GM19467 (cell line): ENCODE measurements at regions not wholly inside any gene's neighbourhood (a gene's known extent, or its start where the extent isn't known, plus 50 kb on each side); places are given as distances from the start of the nearest gene placed in this dataset.
A peak's percentile ranks its signal among the peaks of the same experiment; 100 is the strongest.

Experiments used
- ATAC-seq: cut with Tn5 transposase; IDR thresholded peaks from one replicate; pipeline ENCODE4 v1.9.1; 2021; ENCODE audit warnings: mild to moderate bottlenecking, moderate library complexity; ENCODE audit not compliant: unreplicated experiment

DNA sequence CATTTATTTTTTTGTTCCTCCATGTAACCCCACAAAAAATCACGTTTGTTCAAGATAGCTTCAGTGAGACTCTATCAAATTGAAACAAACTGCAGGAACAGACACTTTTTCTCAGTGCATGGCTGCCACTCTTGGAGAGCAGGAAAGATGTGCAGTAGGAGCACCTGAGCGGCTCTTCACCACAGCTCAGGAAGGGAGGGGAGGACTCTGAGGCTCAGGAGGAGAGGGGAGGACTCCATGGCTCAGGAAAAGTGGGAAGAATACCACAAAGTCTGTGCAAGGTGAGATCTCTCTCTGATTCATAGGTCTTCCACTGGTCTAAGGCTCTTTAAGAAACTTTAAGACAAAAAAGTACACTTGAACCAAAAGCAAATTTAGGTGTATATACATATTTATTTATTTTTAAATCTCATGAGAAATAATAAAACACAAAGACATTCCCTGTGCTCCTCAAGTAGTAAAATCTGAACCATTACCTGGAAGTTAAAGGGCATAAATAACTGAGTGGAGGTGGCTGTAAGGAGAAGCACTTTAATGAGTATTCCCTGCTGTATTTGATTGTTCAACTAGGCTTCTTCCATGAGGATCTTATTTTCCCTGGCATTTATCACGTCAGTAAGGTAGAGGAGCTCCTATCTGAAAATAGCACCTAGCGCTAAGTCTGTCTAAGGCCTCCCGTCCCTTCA is 69.2 kb upstream of the CCN6 start:
- no peak for ATAC-seq

- no peak for ATAC-seq
Observed at GRCh38 chr6:111985202-111985731, 68.6 kb upstream of the CCN6 start.

DNA sequence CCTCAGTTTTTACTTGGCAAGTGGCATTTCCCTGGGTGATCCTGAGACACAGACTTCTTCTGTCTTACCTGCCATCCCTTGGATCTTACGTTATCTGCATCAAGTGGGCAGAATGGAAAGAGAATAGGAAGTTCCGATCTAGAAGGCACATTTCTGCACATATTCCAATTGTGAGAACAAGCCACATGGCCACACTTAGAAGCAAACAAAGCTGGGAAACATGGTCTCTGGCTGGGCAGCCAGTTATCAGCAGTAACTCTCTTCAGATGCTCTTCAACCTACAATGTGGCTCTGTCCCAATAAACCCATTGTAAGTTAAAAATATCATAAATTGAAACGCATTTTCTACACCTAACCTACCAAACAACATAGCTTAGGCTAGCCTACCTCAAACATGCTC is 67.3 kb upstream of the CCN6 start:
- ATAC-seq: no peak

DNA sequence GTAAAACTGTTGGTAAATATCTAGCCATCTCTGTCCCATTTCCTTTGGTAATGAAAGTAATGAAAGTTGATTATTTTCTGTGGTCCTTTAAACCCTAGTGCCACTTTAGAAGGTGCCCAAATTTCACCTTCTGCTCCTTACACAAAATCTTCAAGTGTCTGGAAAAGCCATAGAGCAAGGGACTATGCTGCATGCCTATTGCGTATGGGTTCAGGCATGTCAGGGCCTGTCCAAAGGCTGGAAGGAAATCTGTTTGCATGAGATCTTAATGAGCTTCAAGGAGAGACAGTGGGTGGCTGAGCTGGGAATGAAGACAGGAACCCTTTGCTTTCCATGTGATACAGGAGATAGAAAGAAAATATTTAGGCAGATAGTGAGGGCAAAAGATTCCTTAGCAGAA is 66.6 kb upstream of the CCN6 start:
- no peak for ATAC-seq

DNA sequence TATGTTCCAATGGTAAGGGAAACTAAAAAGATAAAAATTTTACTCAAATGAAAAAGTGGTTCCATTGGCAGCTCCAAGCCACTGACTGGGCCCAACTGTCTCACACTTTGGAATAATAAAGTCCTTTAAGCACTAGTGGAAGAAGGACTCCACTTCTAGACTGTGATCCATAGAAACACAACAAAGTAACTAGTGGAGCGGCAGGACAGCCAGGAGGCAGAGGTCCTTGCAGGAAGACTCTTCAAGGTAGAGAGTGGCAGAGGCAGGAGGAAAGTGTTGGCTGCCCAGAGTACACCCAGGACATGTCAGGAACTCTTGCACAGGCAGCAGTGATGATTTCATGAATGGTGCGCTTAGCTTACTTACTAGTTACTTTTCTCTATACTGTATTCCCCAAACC is 65.0 kb upstream of the CCN6 start:
- no peak for ATAC-seq

DNA sequence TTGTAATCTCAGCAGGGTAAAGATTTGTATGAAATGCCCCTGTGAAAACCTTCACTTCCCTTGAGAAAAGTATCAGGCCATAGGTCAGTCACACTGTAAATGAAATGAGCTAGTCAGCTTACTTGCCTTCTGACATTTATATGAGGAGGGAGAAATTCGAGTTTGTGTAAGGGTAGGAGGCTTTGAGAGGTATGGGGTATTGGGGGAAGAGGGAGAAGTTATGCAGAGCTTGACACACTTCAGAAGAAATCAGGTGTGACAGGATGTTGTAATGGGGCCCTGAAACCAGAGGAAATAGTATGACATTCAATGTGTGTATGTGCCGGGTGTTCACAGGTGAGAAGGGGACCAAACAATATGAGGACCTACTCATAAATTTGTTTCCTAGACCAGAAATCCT is 64.2 kb upstream of the CCN6 start:
- ATAC-seq: no peak

- ATAC-seq: no peak
Observed at GRCh38 chr6:111990214-111990613, 63.7 kb upstream of the CCN6 start.

DNA sequence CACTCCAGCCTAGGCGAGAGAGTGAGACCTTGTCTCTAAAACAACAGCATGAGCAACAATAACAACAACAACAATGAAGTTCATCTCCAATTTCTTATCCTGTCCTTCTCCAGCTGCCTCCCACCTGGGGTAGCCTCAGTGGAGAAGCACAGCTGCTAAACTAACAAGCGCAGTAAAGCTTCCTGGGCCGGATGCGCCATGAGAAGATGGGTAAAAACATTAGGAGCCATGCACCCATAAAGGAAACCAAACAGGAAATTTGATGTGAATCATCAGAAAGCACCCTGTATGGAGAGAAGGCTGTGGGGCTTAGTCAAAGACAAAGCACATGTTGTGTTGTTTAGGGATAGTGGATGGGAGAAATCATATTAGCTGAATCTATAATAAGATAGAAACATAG is 61.1 kb upstream of the CCN6 start:
- ATAC-seq: peak; percentile 41

DNA sequence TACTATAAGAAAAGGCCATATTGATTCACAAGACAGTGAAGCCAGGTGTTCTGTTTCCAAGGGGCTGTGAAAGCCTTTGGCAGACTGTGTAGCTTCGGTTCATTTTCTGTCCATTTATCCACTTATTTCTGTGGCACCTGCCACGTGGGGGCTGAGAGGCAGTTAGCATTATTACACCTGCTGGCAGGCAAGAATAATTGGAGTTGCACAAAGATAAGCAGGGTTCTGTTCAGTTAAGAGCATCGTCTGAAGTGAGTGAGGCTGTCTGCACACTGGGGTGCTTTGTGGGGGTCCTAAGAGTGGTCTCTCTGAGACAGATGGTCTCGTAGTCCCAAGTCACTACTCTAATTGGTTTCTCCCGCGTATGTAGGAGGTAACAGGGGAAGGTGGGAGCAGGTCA is 60.6 kb upstream of the CCN6 start:
- ATAC-seq: no peak

DNA sequence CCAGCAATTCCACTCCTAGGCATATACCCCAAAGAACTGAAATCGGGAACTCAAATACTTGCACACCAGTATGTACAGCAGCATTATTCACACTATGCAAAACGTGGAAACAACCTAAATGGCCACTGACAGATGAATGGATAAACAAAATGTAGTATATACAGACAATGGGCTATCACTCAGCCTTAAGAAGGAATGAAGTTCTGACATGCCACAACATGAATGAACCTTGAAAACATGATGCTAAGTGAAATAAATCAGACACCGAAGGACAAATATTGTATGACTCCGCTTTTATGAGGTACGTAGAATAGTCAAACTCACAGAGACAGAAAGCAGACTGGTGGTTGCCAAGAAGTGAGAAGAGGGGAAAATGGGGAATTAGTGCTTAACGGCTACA is 59.1 kb upstream of the CCN6 start:
- no peak for ATAC-seq

GRCh38 chr6:111995404-111995803 is 58.5 kb upstream of the CCN6 start:
- no peak for ATAC-seq

GRCh38 chr6:111996144-111996865 is 57.6 kb upstream of the CCN6 start:
- ATAC-seq: no peak

DNA sequence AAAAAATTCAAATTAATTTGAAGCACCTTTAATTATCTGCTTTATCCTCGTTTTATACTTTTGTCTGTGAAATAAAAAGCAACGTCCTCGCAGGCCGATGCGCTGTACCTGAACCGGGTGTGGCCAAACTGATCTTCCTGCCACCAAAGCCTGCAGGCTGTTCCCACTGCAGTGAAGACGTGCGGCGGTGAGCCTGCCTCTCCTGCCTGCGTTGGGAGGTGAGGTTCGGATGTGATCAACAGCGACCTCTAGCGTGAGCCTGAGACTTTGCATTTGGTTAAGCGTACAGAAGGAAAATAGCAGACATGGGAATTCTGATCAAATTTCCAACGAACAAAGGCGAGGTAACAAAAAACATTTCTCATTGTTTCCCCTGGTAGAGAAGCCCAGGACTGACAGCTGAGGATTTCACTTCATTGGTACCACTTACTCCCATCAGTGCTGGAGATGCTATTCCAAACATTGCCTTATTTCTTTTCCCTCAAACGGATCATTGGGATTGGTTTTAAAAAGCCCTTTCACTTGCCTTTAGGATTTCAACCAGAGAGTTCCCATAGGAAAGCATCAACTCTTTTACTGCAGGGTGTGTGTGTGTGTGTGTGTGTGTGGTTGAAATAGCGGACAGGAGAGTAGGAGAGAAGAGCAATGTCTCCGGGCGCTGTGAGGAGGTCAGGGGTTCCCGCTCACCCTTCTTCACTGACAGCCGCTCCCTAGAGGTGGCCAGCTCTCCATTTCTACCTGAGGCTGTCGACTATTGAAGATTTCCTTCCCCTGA is 56.6 kb upstream of the CCN6 start:
- peak; percentile 59 for ATAC-seq

DNA sequence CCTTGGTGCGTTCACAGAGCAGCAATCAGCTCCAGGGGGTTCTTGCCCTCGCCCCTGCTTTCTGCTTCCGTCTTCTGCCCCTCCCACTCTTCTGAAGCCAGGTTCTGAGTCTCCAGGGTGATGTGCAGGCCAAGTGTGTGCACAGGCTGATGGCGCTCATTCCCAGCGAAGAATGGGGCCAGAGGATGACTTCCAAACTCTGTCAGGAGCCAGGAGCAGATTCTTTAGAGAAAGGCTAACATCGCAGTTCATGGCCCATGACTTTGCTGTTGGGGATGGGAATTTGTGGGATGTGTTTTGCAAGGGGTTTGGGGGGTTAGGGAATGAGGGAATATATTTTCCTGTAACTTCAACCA is 56.1 kb upstream of the CCN6 start:
- ATAC-seq: no peak

DNA sequence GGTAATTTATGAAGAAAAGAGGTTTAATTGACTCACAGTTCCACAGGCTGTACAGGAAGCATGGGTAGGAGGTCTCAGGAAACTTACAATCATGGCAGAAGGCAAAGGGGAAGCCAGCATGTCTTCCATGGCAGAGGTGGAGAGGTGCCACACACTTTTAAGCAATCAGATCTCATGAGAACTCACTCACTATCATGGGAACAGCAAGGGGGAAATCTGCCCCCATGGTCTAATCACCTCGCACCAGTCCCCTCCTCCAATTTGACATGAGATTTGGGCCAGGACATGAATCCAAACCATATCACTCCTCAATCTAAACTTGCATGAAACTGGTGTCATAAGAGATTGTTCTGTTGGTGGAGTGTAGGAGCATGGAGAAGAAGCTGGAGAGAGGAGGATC is 51.6 kb upstream of the CCN6 start:
- ATAC-seq: no peak
